Common myeloid progenitor, CD34-positive (primary cell): ENCODE measurements at regions not wholly inside any gene's neighbourhood (a gene's known extent, or its start where the extent isn't known, plus 50 kb on each side); places are given as distances from the start of the nearest gene placed in this dataset.
"Not testable (repeated sequence)": the region's sequence is repeated elsewhere in the genome, so short reads cannot be mapped to it uniquely, and the experiment has no call there.

Experiments
- CTCF ChIA-PET: fragments of 350-600 bp; sonication (Branson Sonifier 250); formaldehyde crosslinking; loops from one replicate; lab custom pipeline; 2021; ENCODE audit warnings: antibody characterized with exemption; lab: Charles Lee
- POLR2A ChIA-PET: fragments of 350-600 bp; sonication (Branson Sonifier 250); formaldehyde crosslinking; loops from one replicate; lab custom pipeline; 2021; ENCODE audit warnings: antibody characterized with exemption; lab: Charles Lee
- DNase-seq, 3 donors: peaks; one replicate each; pipeline versions ENCODE4 v3.0.0 to v3.0.0-alpha.2; 2013
- H3K27ac ChIP-seq, 2 experiments: 1 replicate in 1 of 2; 2 replicates in 1 of 2; pipeline ENCODE4 v1.7.0; 2013; ENCODE audit warnings: inconsistent platforms in 2 of 2, low read length in 2 of 2, mild to moderate bottlenecking in 2 of 2, low read depth in 1 of 2, moderate library complexity in 1 of 2; ENCODE audit not compliant: severe bottlenecking in 2 of 2, insufficient read depth in 1 of 2, poor library complexity in 1 of 2
- H3K27me3 ChIP-seq, 5 experiments: replicated peaks in 2 of 5; 1 replicate in 3 of 5; 2 replicates in 2 of 5; pipeline versions ENCODE4 v1.6.1 to v1.7.0; 2013; ENCODE audit warnings: low read length in 4 of 5, mild to moderate bottlenecking in 2 of 5, moderate library complexity in 2 of 5, inconsistent platforms in 1 of 5; ENCODE audit not compliant: insufficient read depth in 5 of 5, control insufficient read depth in 4 of 5
- H3K36me3 ChIP-seq, 4 experiments: 1 replicate in 2 of 4; 2 replicates in 2 of 4; pipeline versions ENCODE4 v1.6.1 to v1.7.0; 2013; ENCODE audit warnings: low read length in 3 of 4, control low read depth in 1 of 4, mild to moderate bottlenecking in 1 of 4; ENCODE audit not compliant: control insufficient read depth in 4 of 4, insufficient read depth in 4 of 4
- H3K4me1 ChIP-seq, 4 experiments: 1 replicate in 3 of 4; 2 replicates in 1 of 4; pipeline versions ENCODE4 v1.6.1 to v1.7.1; 2013; ENCODE audit warnings: low read length in 3 of 4, mild to moderate bottlenecking in 3 of 4, control low read depth in 1 of 4, inconsistent platforms in 1 of 4, moderate library complexity in 1 of 4; ENCODE audit not compliant: control insufficient read depth in 4 of 4, insufficient read depth in 4 of 4; ENCODE audit errors: control extremely low read depth in 1 of 4
- H3K4me3 ChIP-seq, 7 experiments: 1 replicate in 4 of 7; 2 replicates in 3 of 7; pipeline versions ENCODE4 v1.5.1 to v1.7.0; 2013; ENCODE audit warnings: mild to moderate bottlenecking in 7 of 7, low read length in 6 of 7, moderate library complexity in 6 of 7, inconsistent platforms in 2 of 7, low read depth in 2 of 7, control low read depth in 1 of 7; ENCODE audit not compliant: insufficient read depth in 4 of 7, control insufficient read depth in 1 of 7; ENCODE audit errors: extremely low read depth in 1 of 7
- H3K9me3 ChIP-seq, 5 experiments: 1 replicate in 4 of 5; 2 replicates in 1 of 5; pipeline versions ENCODE4 v1.6.1 to v1.7.1; 2013; ENCODE audit warnings: low read length in 4 of 5, mild to moderate bottlenecking in 2 of 5, inconsistent platforms in 1 of 5, low read depth in 1 of 5, moderate library complexity in 1 of 5; ENCODE audit not compliant: control insufficient read depth in 4 of 5, insufficient read depth in 2 of 5; ENCODE audit errors: control extremely low read depth in 1 of 5
- WGBS: methylation state at CpG from one replicate; pipeline ENCODE4 v1.1.5; 2013; ENCODE audit not compliant: insufficient coverage; 5-methylcytosine and 5-hydroxymethylcytosine counted together

DNA sequence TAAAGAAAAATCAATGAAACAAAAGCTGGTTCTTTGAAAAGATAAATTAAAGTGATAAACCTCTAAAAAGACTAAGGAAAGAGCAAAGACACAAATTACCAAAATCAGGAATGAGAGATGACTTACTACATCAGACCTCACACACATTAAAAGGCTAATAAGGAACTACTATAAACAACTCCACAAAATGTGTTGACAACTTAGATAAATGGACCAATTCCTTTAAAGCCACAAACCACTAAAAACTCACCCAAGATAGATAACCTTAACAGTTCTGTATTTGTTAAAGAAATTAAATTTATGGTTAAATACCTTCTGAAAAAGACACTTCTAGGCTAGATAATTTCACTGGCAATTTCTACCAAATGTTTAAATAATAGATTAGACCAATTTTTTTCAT is 170.4 kb downstream of the SMAD6 start:
- H3K4me1 ChIP-seq = peaks cover 0 to 12% (median 3%) of the 10 kb centered on the region in 4 experiments
- ChIA-PET POLR2A (no interaction called here), CTCF (interaction anchor here (1.4 kb wide), 1 partner anchor 21 kb away, joined by 6 read pairs; no protein-coding TSS in a partner anchor)
- peaks cover 0 to 2% (median 0%) of the 10 kb centered on the region in 5 experiments for H3K27me3 ChIP-seq
- H3K4me3 ChIP-seq = no peak overlapping the region
- no peaks in the 10 kb centered on the region for H3K36me3 ChIP-seq
- no peaks in the 10 kb centered on the region for H3K9me3 ChIP-seq
- DNase-seq = peak; percentile 17 to 72 (median 51)
- H3K27ac ChIP-seq = no peak overlapping the region

- POLR2A ChIA-PET, CTCF ChIA-PET, H3K4me3 ChIP-seq, DNase-seq, H3K9me3 ChIP-seq, H3K27ac ChIP-seq, H3K36me3 ChIP-seq, H3K27me3 ChIP-seq: not testable (repeated sequence)
- peaks cover 0 to 14% (median 3%) of the 10 kb centered on the region in 4 experiments for H3K4me1 ChIP-seq
- 100% methylated on average over 3 of the region's 3 CpGs for WGBS
Measured at GRCh38 chr15:66873331-66873730, 171.3 kb downstream of the SMAD6 start.

DNA sequence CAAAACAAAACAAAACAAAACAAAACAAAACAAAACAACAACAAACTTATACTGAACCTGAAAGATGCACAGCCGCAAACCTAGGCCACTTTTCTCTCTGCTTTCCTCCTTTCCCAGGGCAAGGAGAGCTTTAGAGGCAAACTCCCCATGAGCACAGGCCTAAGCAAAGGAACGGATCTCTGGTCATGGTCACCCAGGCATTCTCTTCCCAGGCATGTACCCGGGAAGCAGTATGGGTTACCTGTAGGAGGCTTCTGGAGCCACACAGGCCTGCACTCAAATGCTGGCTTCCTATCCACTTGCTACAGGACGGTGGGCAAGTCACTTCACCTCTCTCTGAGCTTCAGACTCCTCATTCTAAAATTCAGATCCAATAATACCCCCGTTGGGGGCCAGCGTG is 171.8 kb downstream of the SMAD6 start:
- ChIA-PET POLR2A (no interaction called here), CTCF (interaction anchor here (1.3 kb wide), 1 partner anchor 11 kb away, joined by 5 read pairs; no protein-coding TSS in a partner anchor)
- no peak for DNase-seq
- H3K4me1 ChIP-seq = peaks cover 0 to 14% (median 3%) of the 10 kb centered on the region in 4 experiments
- 96% methylated on average over 3 of the region's 6 CpGs for WGBS
- H3K36me3 ChIP-seq = no peaks in the 10 kb centered on the region
- H3K27me3 ChIP-seq = peaks cover 0 to 2% (median 0%) of the 10 kb centered on the region in 5 experiments
- no peak overlapping the region for H3K27ac ChIP-seq
- H3K9me3 ChIP-seq = no peaks in the 10 kb centered on the region
- no peak overlapping the region for H3K4me3 ChIP-seq

- Histone ChIP-seq H3K9me3 (no peaks in the 10 kb centered on the region), H3K4me1 (peaks cover 0 to 14% (median 3%) of the 10 kb centered on the region in 4 experiments), H3K27me3 (peaks cover 0 to 2% (median 0%) of the 10 kb centered on the region in 5 experiments), H3K27ac (no peak overlapping the region), H3K36me3 (no peaks in the 10 kb centered on the region), H3K4me3 (no peak overlapping the region)
- ChIA-PET CTCF (interaction anchor here (1.2 kb wide), 1 partner anchor 21 kb away, joined by 3 read pairs; no protein-coding TSS in a partner anchor), POLR2A (no interaction called here)
- WGBS = 97% methylated on average over 14 of the region's 17 CpGs
- DNase-seq = no peak
Measured at GRCh38 chr15:66875588-66876420, 173.8 kb downstream of the SMAD6 start.

DNA sequence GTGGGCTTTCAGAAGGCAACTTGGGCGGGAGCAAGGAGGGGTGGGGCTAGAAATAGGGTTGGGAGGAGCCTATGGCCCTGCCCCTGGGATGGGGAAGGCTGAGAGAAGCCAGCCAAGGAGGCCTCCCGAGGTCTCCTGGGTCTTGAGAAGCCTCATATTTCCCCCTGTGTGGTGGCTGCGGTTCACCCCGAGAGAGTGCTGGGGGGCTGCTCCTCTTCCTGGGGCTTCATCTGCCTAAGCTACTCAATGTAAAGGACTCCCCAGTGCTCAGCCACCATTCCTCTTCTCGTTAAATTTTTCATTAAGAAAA is 174.3 kb downstream of the SMAD6 start:
- 70% methylated on average over 5 of the region's 5 CpGs for WGBS
- H3K4me3 ChIP-seq = no peak overlapping the region
- H3K27ac ChIP-seq = no peak overlapping the region
- H3K36me3 ChIP-seq = no peaks in the 10 kb centered on the region
- DNase-seq = no peak
- peaks cover 0 to 2% (median 0%) of the 10 kb centered on the region in 5 experiments for H3K27me3 ChIP-seq
- POLR2A ChIA-PET = no interaction called here
- peaks cover 0 to 14% (median 3%) of the 10 kb centered on the region in 4 experiments for H3K4me1 ChIP-seq
- H3K9me3 ChIP-seq = no peaks in the 10 kb centered on the region
- CTCF ChIA-PET = interaction anchor here (1.2 to 2.0 kb wide), 2 partner anchors 13 to 20 kb away, joined by 3 to 4 read pairs; no protein-coding TSS in a partner anchor

DNA sequence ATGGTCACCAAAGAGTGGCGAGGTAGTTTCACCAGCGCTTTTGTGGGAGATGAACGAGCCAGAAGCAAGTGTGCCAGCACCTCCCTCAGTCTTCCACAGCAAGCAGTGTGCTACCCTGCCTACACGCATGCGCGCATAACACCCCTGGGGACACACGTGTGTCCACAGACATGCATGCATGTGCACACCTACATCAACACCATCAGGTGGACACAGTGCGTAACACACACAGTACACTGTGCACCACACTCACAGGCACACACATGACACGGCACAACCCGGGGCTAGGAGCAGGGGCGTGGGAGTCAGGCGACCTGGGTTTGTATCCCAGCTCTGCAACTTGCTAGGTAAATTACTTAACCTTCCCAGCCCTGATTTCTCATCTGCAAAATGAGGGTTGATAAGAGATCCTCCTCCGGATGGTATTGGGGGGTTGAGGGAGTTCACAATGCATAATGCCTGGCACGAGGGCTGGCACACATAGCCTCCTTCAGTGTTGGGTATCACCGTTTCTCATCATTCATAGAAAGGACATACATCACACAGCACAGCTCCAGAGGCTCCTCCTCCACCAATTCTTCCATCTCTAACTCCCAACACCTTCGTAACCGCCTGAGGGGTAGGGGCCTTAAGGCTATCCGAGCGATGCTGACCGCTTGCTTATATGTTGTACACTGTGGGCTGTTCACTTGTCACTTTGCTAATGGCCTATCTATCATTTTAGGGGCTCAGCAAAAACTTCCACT is 174.9 kb downstream of the SMAD6 start:
- H3K27me3 ChIP-seq = peaks cover 0 to 2% (median 0%) of the 10 kb centered on the region in 5 experiments
- CTCF ChIA-PET = interaction anchor here (1.2 to 2.0 kb wide), 2 partner anchors 13 to 20 kb away, joined by 3 to 4 read pairs; no protein-coding TSS in a partner anchor
- H3K4me1 ChIP-seq = peaks cover 0 to 12% (median 1%) of the 10 kb centered on the region in 4 experiments
- POLR2A ChIA-PET = no interaction called here
- DNase-seq = no peak
- H3K9me3 ChIP-seq = no peaks in the 10 kb centered on the region
- no peak overlapping the region for H3K27ac ChIP-seq
- WGBS = 96% methylated on average over 9 of the region's 20 CpGs
- no peak overlapping the region for H3K4me3 ChIP-seq
- H3K36me3 ChIP-seq = no peaks in the 10 kb centered on the region
